Stimulated activated CD4-positive, alpha-beta T cell treated with anti-CD3 and anti-CD28 coated beads, Interleukin-15, amount 100 ng/mL, for 24 hours (primary cell): ENCODE measurements at regions not wholly inside any gene's neighbourhood (a gene's known extent, or its start where the extent isn't known, plus 50 kb on each side); places are given as distances from the start of the nearest gene placed in this dataset.

Experiments used
- DNase-seq: peaks from one replicate; pipeline ENCODE4 v3.0.0-alpha.2; 2020

GRCh38 chr5:74953937-74954720 is 87.9 kb upstream of the FAM169A start:
- no peak for DNase-seq

- DNase-seq = no peak
Observed at GRCh38 chr5:74953554-74953936, 87.4 kb upstream of the FAM169A start.

GRCh38 chr5:74952406-74952805 is 86.2 kb upstream of the FAM169A start:
- DNase-seq = no peak

GRCh38 chr5:74951865-74952264 is 85.7 kb upstream of the FAM169A start:
- DNase-seq = no peak

- no peak for DNase-seq
Observed at GRCh38 chr5:74950836-74951515, 84.8 kb upstream of the FAM169A start.

GRCh38 chr5:74949976-74950375 is 83.8 kb upstream of the FAM169A start:
- DNase-seq = no peak

- no peak for DNase-seq
Observed at GRCh38 chr5:74948031-74948546, 81.9 kb upstream of the FAM169A start.

- no peak for DNase-seq
Observed at GRCh38 chr5:74946471-74946870, 80.3 kb upstream of the FAM169A start.

GRCh38 chr5:74945561-74946165 is 79.5 kb upstream of the FAM169A start:
- DNase-seq = peak; percentile 61

GRCh38 chr5:74943905-74944304 is 77.7 kb upstream of the FAM169A start:
- no peak for DNase-seq

GRCh38 chr5:74942622-74943286 is 76.6 kb upstream of the FAM169A start:
- no peak for DNase-seq

- no peak for DNase-seq
Observed at GRCh38 chr5:74940782-74941353, 74.7 kb upstream of the FAM169A start.

GRCh38 chr5:74938250-74938933 is 72.2 kb upstream of the FAM169A start:
- no peak for DNase-seq

- no peak for DNase-seq
Observed at GRCh38 chr5:74935752-74936091, 69.5 kb upstream of the FAM169A start.

GRCh38 chr5:74934949-74935751 is 69.0 kb upstream of the FAM169A start:
- DNase-seq = peak; percentile 30

GRCh38 chr5:74927336-74927735 is 61.1 kb upstream of the FAM169A start:
- DNase-seq = no peak

- peak; percentile 9 for DNase-seq
Observed at GRCh38 chr5:74919487-74919886, 53.3 kb upstream of the FAM169A start.

- no peak for DNase-seq
Observed at GRCh38 chr5:74919041-74919440, 52.9 kb upstream of the FAM169A start.

GRCh38 chr5:74918232-74918669 is 52.1 kb upstream of the FAM169A start:
- DNase-seq = no peak

GRCh38 chr5:74916831-74917710 is 50.9 kb upstream of the FAM169A start:
- no peak for DNase-seq
